T-cell (primary cell): ENCODE measurements at regions not wholly inside any gene's neighbourhood (a gene's known extent, or its start where the extent isn't known, plus 50 kb on each side); places are given as distances from the start of the nearest gene placed in this dataset.

ENCODE experiments used
- ATAC-seq, 4 experiments: fragments of 200-7000 bp in 3 of 4; fragments of 150-1000 bp in 1 of 4; cut with Tn5 transposase; replicated peaks in 1 of 4; 1 replicate in 3 of 4; 2 replicates in 1 of 4; pipeline ENCODE4 v1.10.0; 2021; ENCODE audit warnings: moderate library complexity in 3 of 4, mild to moderate bottlenecking in 2 of 4, moderate number of reproducible peaks in 1 of 4
- CTCF ChIA-PET, 2 donors: fragments of 300-600 bp; sonication (Branson Sonifier 250); formaldehyde crosslinking; loops; one replicate each; lab custom pipeline; 2022; ENCODE audit warnings: antibody characterized with exemption in 2 of 2; lab: Charles Lee
- POLR2A ChIA-PET, 2 donors: fragments of 300-600 bp; sonication (Branson Sonifier 250); formaldehyde crosslinking; loops; one replicate each; lab custom pipeline; 2022; ENCODE audit warnings: antibody characterized with exemption in 2 of 2; lab: Charles Lee
- DNase-seq, 35 experiments: peaks; one replicate each; pipeline versions ENCODE4 v3.0.0 to v3.0.0-alpha.2; 2013 to 2023
- H3K27ac ChIP-seq: one replicate; pipeline ENCODE4 v1.5.1; 2013; ENCODE audit warnings: low read length
- H3K27me3 ChIP-seq, 2 experiments: replicated peaks in 1 of 2; 1 replicate in 1 of 2; 2 replicates in 1 of 2; pipeline versions ENCODE4 v1.6.1 to v1.7.0; 2013; ENCODE audit warnings: low read length in 1 of 2, mixed read lengths in 1 of 2; ENCODE audit not compliant: control insufficient read depth in 2 of 2, insufficient read depth in 2 of 2; ENCODE audit errors: extremely low read depth in 1 of 2
- H3K36me3 ChIP-seq, 2 donors: 1 replicate in 1 of 2; 2 replicates in 1 of 2; pipeline versions ENCODE4 v1.6.1 to v1.7.0; 2013; ENCODE audit warnings: low read length in 1 of 2; ENCODE audit not compliant: control insufficient read depth in 2 of 2, insufficient read depth in 1 of 2; ENCODE audit errors: extremely low read depth in 1 of 2
- H3K4me1 ChIP-seq, 2 experiments: 1 replicate in 1 of 2; 2 replicates in 1 of 2; pipeline versions ENCODE4 v1.6.1 to v1.7.0; 2013; ENCODE audit warnings: low read length in 2 of 2, mixed read lengths in 1 of 2; ENCODE audit not compliant: insufficient read depth in 2 of 2, control insufficient read depth in 1 of 2; ENCODE audit errors: extremely low read depth in 1 of 2
- H3K4me3 ChIP-seq, 2 donors: 1 replicate in 1 of 2; 2 replicates in 1 of 2; pipeline versions ENCODE4 v1.5.1 to v1.7.0; 2013; ENCODE audit warnings: mild to moderate bottlenecking in 2 of 2, low read length in 1 of 2, moderate library complexity in 1 of 2; ENCODE audit not compliant: control insufficient read depth in 1 of 2; ENCODE audit errors: extremely low read depth in 1 of 2
- H3K9me3 ChIP-seq: 2 replicates; pipeline ENCODE4 v1.7.0; 2013
- H3K27ac Mint-ChIP-seq, 2 donors: one replicate each; pipeline ENCODE4 v1.8.0; 2020 to 2021; ENCODE audit warnings: mild to moderate bottlenecking in 2 of 2, mixed read lengths in 2 of 2
- H3K27me3 Mint-ChIP-seq, 2 donors: one replicate each; pipeline ENCODE4 v1.8.0; 2021 to 2022; ENCODE audit warnings: mixed read lengths in 2 of 2
- H3K36me3 Mint-ChIP-seq: one replicate; pipeline ENCODE4 v1.8.0; 2021; ENCODE audit warnings: mixed read lengths
- H3K4me1 Mint-ChIP-seq, 3 donors: one replicate each; pipeline ENCODE4 v1.8.0; 2020 to 2022; ENCODE audit warnings: mixed read lengths in 3 of 3, mild to moderate bottlenecking in 1 of 3
- H3K4me3 Mint-ChIP-seq, 3 donors: one replicate each; pipeline ENCODE4 v1.8.0; 2020 to 2022; ENCODE audit warnings: mild to moderate bottlenecking in 3 of 3, mixed read lengths in 3 of 3, moderate library complexity in 3 of 3
- H3K9me3 Mint-ChIP-seq, 3 donors: one replicate each; pipeline ENCODE4 v1.8.0; 2020 to 2022; ENCODE audit warnings: mixed read lengths in 3 of 3
- WGBS: methylation state at CpG from one replicate; pipeline ENCODE4 v1.1.5; 2013; ENCODE audit warnings: missing lambda C conversion rate; ENCODE audit not compliant: insufficient coverage; 5-methylcytosine and 5-hydroxymethylcytosine counted together

DNA sequence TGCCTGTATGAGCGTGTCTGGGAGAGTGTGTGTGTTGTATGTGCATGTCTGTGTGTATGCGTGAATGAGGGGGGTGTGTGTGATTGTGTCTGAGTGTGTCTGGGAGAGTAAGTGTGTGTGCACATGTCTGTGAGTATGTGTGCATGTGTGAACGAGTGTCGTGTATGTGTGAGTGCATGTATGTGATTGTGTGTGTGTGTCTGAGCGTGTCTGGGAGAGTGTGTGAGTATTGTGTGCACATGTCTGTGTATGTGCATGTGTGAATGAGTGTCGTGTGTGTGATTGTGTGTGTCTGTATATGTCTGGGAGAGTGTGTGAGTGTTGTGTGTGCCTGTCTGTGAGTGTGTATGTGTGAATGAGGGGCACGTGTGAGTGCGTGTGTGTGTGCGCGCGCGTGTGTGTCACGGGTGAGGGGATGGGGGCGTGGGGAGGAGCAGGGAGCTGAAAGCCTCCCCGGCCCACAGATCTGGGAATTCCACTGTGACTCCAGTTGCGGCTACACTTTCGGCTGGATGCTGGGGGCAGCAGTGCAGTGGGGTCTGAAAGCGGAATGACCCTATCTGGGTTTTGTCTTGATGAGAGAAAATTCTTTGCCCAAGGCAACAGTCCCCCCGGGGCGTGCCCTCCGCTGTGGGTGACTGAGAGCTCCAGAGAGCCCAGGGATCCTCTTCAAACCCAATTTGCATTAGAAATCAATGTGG lies 138.1 kb upstream of the MED13L start:
- DNase-seq (no peak), ATAC-seq (no peak)
- Mint-ChIP-seq H3K27ac (no peak overlapping the region), H3K9me3 (no peaks in the 10 kb centered on the region), H3K4me3 (no peak overlapping the region), H3K4me1 (no peaks in the 10 kb centered on the region), H3K36me3 (no peaks in the 10 kb centered on the region), H3K27me3 (no peaks in the 10 kb centered on the region)
- 91% methylated on average over 15 of the region's 21 CpGs for WGBS
- Histone ChIP-seq H3K9me3 (no peaks in the 10 kb centered on the region), H3K4me1 (no peaks in the 10 kb centered on the region), H3K36me3 (no peaks in the 10 kb centered on the region), H3K27ac (no peak overlapping the region), H3K27me3 (peaks cover 0 to 7% of the 10 kb centered on the region in 2 experiments), H3K4me3 (no peak overlapping the region)
- CTCF ChIA-PET, result no interaction called here
- POLR2A ChIA-PET, result no interaction called here

DNA sequence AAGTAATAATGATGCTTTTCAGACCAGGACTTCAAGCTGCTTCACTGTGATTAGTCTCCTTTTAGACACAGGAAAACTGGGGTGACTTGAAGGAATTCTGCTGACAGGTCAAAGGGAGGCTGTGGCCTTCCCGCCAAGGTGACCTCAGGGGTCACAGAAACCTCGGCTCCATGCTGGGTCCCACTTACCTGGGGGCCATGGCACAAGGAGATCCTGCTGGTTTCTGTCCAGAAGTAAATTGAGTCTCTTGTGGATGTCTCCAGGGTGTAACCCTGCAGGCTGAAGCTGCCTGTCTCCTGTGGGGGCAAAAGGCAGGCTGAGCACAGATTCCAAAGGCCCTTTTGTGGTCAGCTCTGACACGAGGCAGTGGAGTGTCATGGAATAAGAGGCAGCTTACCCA lies 138.7 kb upstream of the MED13L start:
- ChIA-PET POLR2A (no interaction called here), CTCF (no interaction called here)
- no peaks in the 10 kb centered on the region for H3K4me1 ChIP-seq
- H3K4me1 Mint-ChIP-seq, result no peaks in the 10 kb centered on the region
- H3K4me3 Mint-ChIP-seq, result no peak overlapping the region
- no peak for DNase-seq
- H3K27ac Mint-ChIP-seq, result no peak overlapping the region
- no peak for ATAC-seq
- H3K27ac ChIP-seq, result no peak overlapping the region
- H3K27me3 ChIP-seq, result peaks cover 0 to 7% of the 10 kb centered on the region in 2 experiments
- no peaks in the 10 kb centered on the region for H3K27me3 Mint-ChIP-seq
- H3K36me3 ChIP-seq, result no peaks in the 10 kb centered on the region
- no peaks in the 10 kb centered on the region for H3K36me3 Mint-ChIP-seq
- 88% methylated on average over 2 of the region's 3 CpGs for WGBS
- no peaks in the 10 kb centered on the region for H3K9me3 Mint-ChIP-seq
- no peaks in the 10 kb centered on the region for H3K9me3 ChIP-seq
- no peak overlapping the region for H3K4me3 ChIP-seq

- 90% methylated on average over 2 of the region's 9 CpGs for WGBS
- H3K4me1 Mint-ChIP-seq, result no peaks in the 10 kb centered on the region
- CTCF ChIA-PET, result no interaction called here
- H3K27me3 Mint-ChIP-seq, result no peaks in the 10 kb centered on the region
- ATAC-seq (no peak), DNase-seq (no peak)
- peaks cover 0 to 7% of the 10 kb centered on the region in 2 experiments for H3K27me3 ChIP-seq
- H3K27ac Mint-ChIP-seq, result no peak overlapping the region
- H3K4me3 ChIP-seq, result no peak overlapping the region
- POLR2A ChIA-PET, result no interaction called here
- no peaks in the 10 kb centered on the region for H3K4me1 ChIP-seq
- H3K36me3 Mint-ChIP-seq, result peaks cover 5% of the 10 kb centered on the region
- no peaks in the 10 kb centered on the region for H3K9me3 ChIP-seq
- peaks cover 0 to 5% (median 3%) of the 10 kb centered on the region in 3 donors for H3K9me3 Mint-ChIP-seq
- H3K4me3 Mint-ChIP-seq, result no peak overlapping the region
- H3K36me3 ChIP-seq, result no peaks in the 10 kb centered on the region
- no peak overlapping the region for H3K27ac ChIP-seq
Observed at GRCh38 chr12:116418551-116418950, 140.6 kb upstream of the MAP1LC3B2 start.

- H3K27ac Mint-ChIP-seq, result no peak overlapping the region
- ATAC-seq, result no peak
- no peak overlapping the region for H3K4me3 ChIP-seq
- peaks cover 0 to 7% of the 10 kb centered on the region in 2 experiments for H3K27me3 ChIP-seq
- H3K36me3 Mint-ChIP-seq, result peaks cover 5% of the 10 kb centered on the region
- CTCF ChIA-PET, result no interaction called here
- H3K36me3 ChIP-seq, result no peaks in the 10 kb centered on the region
- H3K4me3 Mint-ChIP-seq, result no peak overlapping the region
- WGBS, result 86% methylated on average over 6 of the region's 8 CpGs
- H3K9me3 ChIP-seq, result no peaks in the 10 kb centered on the region
- H3K4me1 Mint-ChIP-seq, result no peaks in the 10 kb centered on the region
- no peaks in the 10 kb centered on the region for H3K4me1 ChIP-seq
- H3K27ac ChIP-seq, result no peak overlapping the region
- no peak for DNase-seq
- peaks cover 0 to 5% (median 3%) of the 10 kb centered on the region in 3 donors for H3K9me3 Mint-ChIP-seq
- H3K27me3 Mint-ChIP-seq, result no peaks in the 10 kb centered on the region
- POLR2A ChIA-PET, result no interaction called here
Observed at GRCh38 chr12:116420227-116420880, 138.8 kb upstream of the MAP1LC3B2 start.

DNA sequence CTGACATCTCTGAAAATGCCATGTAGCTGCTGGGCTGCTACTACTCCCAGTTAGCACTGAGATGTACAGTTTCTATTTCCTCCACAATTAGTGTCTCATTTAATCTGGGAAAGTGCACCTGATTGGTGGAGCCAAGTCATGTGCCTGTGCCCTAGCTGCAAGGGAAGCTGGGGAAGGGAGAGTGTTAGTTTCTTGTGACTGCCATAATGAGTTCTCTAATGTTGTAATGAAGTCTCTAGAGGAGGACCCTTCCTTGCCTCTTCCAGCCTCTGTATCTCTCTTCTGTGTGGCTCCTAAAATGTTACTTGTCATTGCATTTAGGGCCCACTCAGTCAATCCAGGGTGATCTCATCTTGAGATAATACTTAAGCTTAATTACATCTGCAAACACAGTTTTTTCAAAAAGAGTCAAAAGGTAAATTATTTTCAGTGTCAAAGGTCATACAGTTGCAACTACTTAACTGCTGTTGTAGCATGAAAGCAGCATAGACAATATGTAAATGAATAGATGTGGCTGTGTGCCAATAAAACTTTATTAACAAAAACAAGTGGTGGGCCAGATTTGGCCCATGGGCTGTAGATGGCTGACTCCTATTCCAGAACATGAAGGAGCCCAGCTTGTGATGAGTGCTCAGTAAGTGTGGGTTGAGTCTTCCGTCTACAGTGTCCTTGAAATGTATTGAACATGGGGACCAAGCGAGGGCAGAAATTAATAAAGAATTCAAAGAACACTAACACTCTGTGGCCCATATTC lies 137.2 kb upstream of the MAP1LC3B2 start:
- Histone ChIP-seq H3K36me3 (no peaks in the 10 kb centered on the region), H3K4me1 (no peaks in the 10 kb centered on the region), H3K4me3 (no peak overlapping the region), H3K27me3 (no peaks in the 10 kb centered on the region), H3K27ac (no peak overlapping the region), H3K9me3 (no peaks in the 10 kb centered on the region)
- POLR2A ChIA-PET, result no interaction called here
- Mint-ChIP-seq H3K4me3 (no peak overlapping the region), H3K27ac (no peak overlapping the region), H3K9me3 (peaks cover 0 to 5% (median 3%) of the 10 kb centered on the region in 3 donors), H3K4me1 (no peaks in the 10 kb centered on the region), H3K27me3 (no peaks in the 10 kb centered on the region), H3K36me3 (peaks cover 5% of the 10 kb centered on the region)
- DNase-seq, result no peak
- CTCF ChIA-PET, result interaction anchor here in 1 of 2 donors (0.6 kb wide), 1 partner anchor 236 kb away, joined by 3 read pairs; no protein-coding TSS in a partner anchor
- WGBS, result no CpG with 5 or more reads among the region's 2 CpGs
- no peak for ATAC-seq

DNA sequence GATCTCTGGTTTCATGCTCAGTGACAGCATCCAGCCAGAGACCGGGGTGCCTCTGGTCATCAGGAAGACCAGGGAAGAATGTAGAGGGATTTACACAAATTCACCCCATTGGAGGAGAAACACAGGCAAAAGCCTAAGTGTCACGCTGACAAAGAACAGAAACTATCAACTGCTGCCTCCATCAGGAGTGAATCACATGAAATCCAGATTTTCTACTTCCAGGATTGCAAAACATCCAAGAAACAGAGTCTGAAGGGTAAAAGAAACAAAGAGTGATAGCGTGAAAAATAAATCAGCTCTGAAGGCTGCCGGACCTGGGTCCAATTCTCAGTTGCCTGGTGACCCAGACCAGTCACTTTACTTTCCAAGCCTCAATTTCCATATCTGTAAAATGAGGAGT lies 136.1 kb upstream of the MAP1LC3B2 start:
- Mint-ChIP-seq H3K4me3 (no peak overlapping the region), H3K4me1 (no peaks in the 10 kb centered on the region), H3K36me3 (peaks cover 5% of the 10 kb centered on the region), H3K27ac (no peak overlapping the region), H3K27me3 (no peaks in the 10 kb centered on the region), H3K9me3 (peaks cover 0 to 5% (median 3%) of the 10 kb centered on the region in 3 donors)
- H3K4me1 ChIP-seq, result no peaks in the 10 kb centered on the region
- no peak overlapping the region for H3K27ac ChIP-seq
- DNase-seq (no peak), ATAC-seq (no peak)
- no CpG with 5 or more reads among the region's 4 CpGs for WGBS
- H3K9me3 ChIP-seq, result no peaks in the 10 kb centered on the region
- H3K36me3 ChIP-seq, result no peaks in the 10 kb centered on the region
- CTCF ChIA-PET, result no interaction called here
- no peaks in the 10 kb centered on the region for H3K27me3 ChIP-seq
- POLR2A ChIA-PET, result no interaction called here
- H3K4me3 ChIP-seq, result no peak overlapping the region
